AG09319 (cell line): ENCODE measurements at regions not wholly inside any gene's neighbourhood (a gene's known extent, or its start where the extent isn't known, plus 50 kb on each side); places are given as distances from the start of the nearest gene placed in this dataset.

ENCODE experiments used
- DNase-seq: peaks from one replicate; pipeline ENCODE4 v3.0.0-alpha.2; 2010; ENCODE audit warnings: low read depth; ENCODE audit errors: extremely low read depth
- TF ChIP-seq, protein P1 (sequence below): IDR thresholded peaks from 2 replicates; pipeline ENCODE4 v1.5.1; 2011; ENCODE audit warnings: low read depth, mild to moderate bottlenecking, inconsistent platforms, low read length, moderate library complexity

DNA sequence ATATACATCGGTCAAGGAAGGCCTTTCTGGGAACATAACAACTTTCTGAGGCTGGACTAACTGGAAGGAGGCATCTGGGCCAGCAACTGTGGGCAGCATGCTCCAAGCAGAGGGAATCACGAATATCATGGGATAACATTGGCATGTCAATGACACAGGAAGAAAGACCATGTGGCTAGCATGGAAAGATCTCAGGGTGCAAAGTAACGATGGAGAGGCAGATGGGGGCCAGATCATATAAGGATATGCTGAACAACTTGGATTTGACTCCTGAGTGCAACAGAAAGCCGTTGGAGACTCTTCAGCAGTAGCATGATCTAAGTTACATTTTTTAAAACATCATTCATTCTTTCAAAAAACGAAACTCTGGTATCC lies 133.6 kb downstream of the FOXI3 start:
- DNase-seq, result no peak
- TF ChIP-seq, protein P1, sequence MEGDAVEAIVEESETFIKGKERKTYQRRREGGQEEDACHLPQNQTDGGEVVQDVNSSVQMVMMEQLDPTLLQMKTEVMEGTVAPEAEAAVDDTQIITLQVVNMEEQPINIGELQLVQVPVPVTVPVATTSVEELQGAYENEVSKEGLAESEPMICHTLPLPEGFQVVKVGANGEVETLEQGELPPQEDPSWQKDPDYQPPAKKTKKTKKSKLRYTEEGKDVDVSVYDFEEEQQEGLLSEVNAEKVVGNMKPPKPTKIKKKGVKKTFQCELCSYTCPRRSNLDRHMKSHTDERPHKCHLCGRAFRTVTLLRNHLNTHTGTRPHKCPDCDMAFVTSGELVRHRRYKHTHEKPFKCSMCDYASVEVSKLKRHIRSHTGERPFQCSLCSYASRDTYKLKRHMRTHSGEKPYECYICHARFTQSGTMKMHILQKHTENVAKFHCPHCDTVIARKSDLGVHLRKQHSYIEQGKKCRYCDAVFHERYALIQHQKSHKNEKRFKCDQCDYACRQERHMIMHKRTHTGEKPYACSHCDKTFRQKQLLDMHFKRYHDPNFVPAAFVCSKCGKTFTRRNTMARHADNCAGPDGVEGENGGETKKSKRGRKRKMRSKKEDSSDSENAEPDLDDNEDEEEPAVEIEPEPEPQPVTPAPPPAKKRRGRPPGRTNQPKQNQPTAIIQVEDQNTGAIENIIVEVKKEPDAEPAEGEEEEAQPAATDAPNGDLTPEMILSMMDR, result no peak

DNA sequence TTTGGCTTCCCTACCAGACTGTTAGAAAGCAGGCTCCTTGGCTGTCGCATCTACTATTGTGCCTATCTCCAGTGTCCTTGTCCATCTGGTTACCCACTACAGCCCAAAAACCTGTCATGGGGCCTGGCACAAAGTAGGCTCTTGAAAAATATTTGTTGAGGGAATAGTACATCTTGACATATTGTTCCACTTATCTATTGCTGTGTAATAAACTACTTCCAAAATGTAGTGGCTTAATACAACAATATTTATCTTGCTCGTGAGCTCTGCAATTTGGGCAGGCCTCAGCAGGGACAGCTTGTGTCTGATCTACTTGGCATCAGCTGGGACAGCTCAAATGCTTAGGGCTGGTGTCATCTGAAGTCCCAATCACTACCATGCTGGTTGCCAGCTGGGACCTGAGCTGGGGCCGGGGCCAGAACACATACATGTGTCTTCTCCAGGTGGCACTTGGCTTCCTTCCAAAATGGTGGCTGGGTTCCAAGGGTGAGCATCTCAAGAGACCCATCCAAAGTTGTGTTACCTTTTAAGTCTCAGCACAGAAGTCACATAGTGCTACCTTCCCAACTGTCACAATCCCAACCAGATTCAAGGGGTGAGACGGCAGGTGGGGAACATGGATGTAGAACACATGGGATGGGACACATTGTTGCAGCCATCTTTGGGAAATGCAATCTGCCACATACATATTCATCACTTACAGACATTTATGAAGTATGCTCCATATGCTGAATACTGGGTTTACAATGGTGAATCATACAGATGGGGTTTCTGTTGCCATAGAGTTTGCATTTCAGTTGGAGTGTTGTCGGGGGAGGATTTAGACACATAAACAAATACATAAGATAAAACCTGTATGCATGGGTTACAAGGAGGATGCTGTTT lies 134.2 kb downstream of the FOXI3 start:
- TF ChIP-seq, protein P1, result no peak
- no peak for DNase-seq

DNA sequence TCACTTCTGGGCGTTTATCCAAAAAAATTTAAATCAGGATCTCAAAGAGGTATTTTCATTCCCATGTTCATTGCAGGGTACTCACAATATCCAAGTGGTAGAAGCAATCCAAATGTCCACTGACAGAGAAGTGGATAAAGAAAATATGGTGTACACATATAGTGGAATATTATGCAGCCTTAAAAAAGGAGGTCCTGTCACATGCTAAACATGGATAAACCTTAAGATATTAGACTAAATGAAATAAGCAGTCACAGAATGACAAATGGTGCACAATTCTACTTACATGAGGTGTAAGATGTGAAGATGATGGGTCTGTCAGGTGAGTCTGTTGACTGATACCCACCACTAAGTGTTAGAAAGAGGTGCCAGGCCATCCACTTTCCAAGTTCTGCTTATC lies 140.6 kb downstream of the THNSL2 start:
- TF ChIP-seq, protein P1, result no peak
- DNase-seq, result no peak

DNA sequence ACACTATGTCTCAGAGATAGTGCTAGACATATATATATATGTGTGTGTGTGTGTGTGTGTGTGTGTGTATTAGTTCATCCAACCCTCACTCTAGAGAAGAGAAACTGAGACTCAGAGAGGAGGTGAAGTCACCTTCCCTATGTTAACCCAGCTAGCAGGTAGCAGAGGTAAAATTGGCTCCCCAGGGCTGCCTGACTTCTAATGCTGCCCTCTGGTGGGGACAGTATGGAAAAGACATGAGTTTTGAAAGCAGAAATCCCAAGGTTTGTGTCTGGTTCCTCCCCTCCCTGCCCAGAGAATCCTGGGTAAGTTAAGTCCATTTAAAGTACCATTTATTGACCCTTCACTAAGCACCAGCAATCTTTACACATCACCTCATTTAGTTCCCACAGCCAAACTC lies 137.7 kb downstream of the THNSL2 start:
- no peak for DNase-seq
- TF ChIP-seq, protein P1, result peak; percentile 4; the same call in 1 of the 2 replicates

DNA sequence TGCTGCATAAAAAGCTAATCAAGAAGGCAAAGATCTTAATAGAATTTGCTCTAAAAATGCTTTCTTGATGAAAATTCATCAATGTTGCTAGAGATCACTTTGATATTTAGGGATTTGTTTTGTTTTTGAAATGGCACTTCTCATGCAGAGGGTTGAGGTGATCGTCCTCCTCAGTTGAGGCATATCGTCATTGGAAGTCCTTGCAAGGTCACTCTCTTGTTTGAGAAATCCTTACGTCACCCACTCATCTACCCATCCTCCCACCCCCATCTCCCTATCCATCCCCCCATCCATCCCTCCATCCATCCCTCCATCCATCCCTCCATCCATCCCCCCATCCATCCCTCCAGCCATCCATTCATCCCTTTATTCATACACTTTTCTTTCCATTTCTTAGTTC lies 133.7 kb downstream of the THNSL2 start:
- DNase-seq, result no peak
- TF ChIP-seq, protein P1, result no peak

DNA sequence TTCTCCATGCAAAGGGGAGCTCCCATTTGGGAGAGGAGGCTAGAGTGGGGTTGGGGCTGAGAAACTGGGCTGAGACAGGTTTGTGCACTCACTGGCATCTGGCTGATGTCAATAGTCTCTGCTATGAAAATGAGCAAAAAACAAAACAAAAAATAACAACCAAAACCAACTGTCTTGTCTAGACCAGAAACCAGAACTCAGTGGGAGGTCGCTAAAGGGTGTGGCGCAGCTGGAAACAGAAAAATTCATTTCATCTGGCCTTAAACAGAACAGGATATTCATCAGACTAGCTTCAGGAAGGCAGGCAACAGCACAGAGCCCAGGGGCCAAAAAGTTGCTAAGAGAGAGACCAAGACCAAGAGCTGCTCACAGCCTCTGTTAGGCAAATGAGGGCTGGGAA lies 126.1 kb downstream of the THNSL2 start:
- TF ChIP-seq, protein P1, result no peak
- DNase-seq, result no peak

DNA sequence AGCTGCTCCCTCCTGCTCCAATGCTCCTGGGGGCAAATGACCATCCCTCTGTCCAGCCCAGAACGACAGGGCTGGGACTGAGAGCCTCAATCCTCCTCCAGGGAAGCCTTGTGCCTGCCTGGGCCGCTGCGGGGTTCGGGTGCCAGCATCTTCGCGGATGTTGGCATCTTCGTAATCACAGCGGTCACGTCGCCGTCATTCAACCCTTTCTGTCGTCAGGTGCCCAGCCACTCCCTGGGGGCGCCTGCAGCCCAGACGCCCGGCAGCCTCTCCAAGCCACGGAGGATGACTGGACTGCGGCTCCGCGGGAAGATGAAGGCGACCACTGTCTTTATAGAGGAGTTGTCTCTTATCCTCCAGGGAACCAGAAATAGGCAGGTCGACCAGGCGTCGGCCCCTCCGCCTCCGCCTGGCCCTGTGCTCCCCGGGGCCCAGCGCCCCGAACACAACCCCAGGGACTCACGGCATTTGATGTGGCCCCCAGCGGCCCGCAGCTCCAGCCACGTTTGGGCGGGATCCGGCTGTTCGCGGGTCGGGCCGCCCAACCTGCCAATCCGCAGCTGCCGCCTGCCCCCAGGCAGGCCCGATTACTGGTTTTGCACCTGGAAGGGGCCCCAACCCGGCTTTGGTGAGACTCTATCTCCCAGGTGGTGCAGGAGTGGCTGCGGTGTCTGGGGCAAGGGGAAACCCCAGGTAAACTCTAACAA lies 113.9 kb downstream of the THNSL2 start:
- no peak for DNase-seq
- TF ChIP-seq, protein P1, result no peak
